ENCODE measurements at regions not wholly inside any gene's neighbourhood (a gene's known extent, or its start where the extent isn't known, plus 50 kb on each side); places are given as distances from the start of the nearest gene placed in this dataset. TPM values are rescaled to one million over a fixed set of nuclear protein-coding genes. Genes with fewer than 3 reads are reported as not detected.

DNA sequence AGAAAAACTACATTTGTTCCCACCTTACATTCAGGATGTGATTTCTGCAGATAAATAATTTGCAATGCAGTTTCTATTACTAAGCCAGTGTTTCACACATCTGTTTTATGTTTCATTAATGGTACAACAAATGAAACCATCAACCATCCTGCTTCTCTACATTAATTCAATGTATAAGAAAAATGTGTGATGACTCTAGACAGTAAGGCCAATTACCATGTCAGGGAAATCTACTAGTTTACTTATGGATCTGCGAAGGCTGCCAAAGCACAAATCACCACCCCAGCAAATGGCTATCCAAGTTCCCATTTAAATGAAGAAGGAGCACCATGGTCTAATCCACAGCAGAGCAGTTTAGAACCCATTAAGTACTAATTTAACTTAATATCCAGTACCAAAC is 50.1 kb upstream of the NCAM1 start:
- DNase-seq (ENCODE audit: insufficient read length, low spot score, missing footprints) = no peak
- no peaks in the 10 kb centered on the region for H3K79me2 ChIP-seq (ENCODE audit: insufficient read depth, low read length)
- no peak overlapping the region for H3K4me2 ChIP-seq (ENCODE audit: insufficient read depth, low read length)
- no peak overlapping the region for H3K27ac ChIP-seq (ENCODE audit: low read depth, low read length)
- no peaks in the 10 kb centered on the region for H4K20me1 ChIP-seq (ENCODE audit: insufficient read depth, low read length)
- no peaks in the 10 kb centered on the region for H3K36me3 ChIP-seq (ENCODE audit: insufficient read depth, low read length)
- H3K4me3 ChIP-seq (ENCODE audit: insufficient read depth, low read length) = no peak overlapping the region
- TF ChIP-seq, protein P1, sequence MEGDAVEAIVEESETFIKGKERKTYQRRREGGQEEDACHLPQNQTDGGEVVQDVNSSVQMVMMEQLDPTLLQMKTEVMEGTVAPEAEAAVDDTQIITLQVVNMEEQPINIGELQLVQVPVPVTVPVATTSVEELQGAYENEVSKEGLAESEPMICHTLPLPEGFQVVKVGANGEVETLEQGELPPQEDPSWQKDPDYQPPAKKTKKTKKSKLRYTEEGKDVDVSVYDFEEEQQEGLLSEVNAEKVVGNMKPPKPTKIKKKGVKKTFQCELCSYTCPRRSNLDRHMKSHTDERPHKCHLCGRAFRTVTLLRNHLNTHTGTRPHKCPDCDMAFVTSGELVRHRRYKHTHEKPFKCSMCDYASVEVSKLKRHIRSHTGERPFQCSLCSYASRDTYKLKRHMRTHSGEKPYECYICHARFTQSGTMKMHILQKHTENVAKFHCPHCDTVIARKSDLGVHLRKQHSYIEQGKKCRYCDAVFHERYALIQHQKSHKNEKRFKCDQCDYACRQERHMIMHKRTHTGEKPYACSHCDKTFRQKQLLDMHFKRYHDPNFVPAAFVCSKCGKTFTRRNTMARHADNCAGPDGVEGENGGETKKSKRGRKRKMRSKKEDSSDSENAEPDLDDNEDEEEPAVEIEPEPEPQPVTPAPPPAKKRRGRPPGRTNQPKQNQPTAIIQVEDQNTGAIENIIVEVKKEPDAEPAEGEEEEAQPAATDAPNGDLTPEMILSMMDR (IDR thresholded peaks at IDR 0.05; ENCODE audit: extremely low read depth, low read depth, low read length) = no peak
- no peaks in the 10 kb centered on the region for H3K9me3 ChIP-seq (ENCODE audit: low read depth, low read length)
- no peak overlapping the region for H2AFZ ChIP-seq (ENCODE audit: low read length)
- no peaks in the 10 kb centered on the region for H3K27me3 ChIP-seq (ENCODE audit: insufficient read depth, low read length)
- H3K4me1 ChIP-seq (ENCODE audit: insufficient read depth, low read length) = no peaks in the 10 kb centered on the region

Small RNAs in the stretch of these regions (small RNA-seq; reads per million reads assigned to genes)
- gene RF00477 (not detected), gene RNU6-44P (not detected)

All from osteoblast (primary cell).